GM21528 (cell line): ENCODE measurements at regions not wholly inside any gene's neighbourhood (a gene's known extent, or its start where the extent isn't known, plus 50 kb on each side); places are given as distances from the start of the nearest gene placed in this dataset.
"Not testable (repeated sequence)": the region's sequence is repeated elsewhere in the genome, so short reads cannot be mapped to it uniquely, and the experiment has no call there.

Source experiments
- ATAC-seq: cut with Tn5 transposase; IDR thresholded peaks from one replicate; pipeline ENCODE4 v1.9.1; 2021; ENCODE audit warnings: mild to moderate bottlenecking, moderate library complexity; ENCODE audit not compliant: unreplicated experiment, low FRiP score

DNA sequence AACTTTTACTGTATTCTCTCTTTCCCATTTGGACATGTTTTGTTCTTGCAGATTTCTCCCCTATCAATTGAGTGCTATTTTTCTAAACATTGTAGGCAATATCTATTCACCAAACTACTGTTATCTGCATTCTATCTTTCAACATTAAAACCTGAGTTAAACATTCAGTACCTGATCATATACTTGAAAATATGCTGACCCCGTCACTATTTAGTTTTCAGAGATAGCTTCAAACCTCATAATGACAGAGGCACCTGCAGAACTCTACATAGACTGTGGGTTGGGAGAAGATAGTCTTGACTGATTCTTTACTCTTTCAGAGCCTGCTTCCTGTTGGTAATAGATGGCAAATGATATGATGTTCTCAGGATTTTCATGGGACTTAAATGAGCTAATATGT lies 965.7 kb upstream of the GOT2 start:
- no peak for ATAC-seq

DNA sequence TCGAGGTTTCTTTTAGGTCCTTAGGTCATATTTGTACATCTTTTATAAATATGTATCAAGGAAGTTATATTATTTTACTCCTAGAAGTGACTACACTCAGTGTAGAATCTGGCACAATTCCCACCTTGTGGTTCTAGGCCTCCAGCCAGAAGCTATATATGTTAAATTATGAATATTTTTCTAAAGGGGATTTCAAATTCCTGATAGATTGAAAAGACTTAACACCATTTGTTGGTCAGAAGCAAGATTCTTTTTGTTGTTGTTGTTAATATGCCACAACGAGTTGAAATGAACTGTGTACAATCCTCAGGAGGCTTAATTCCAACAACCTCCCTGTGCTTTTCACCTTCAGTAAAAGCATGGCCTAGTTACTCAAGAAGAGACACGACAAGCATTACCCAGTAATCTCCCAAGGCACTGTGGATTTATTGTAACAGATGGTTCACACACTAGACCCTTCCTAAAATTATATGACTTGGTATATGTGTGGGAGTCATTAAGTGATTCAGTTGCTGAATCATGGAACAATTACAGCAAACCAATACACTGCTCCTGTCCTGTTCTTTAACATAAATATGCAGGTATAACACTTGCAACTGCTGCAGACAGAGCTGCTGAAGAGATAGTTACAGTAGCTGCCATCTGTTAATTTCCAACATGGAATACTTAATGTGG lies 964.4 kb upstream of the GOT2 start:
- ATAC-seq: no peak

DNA sequence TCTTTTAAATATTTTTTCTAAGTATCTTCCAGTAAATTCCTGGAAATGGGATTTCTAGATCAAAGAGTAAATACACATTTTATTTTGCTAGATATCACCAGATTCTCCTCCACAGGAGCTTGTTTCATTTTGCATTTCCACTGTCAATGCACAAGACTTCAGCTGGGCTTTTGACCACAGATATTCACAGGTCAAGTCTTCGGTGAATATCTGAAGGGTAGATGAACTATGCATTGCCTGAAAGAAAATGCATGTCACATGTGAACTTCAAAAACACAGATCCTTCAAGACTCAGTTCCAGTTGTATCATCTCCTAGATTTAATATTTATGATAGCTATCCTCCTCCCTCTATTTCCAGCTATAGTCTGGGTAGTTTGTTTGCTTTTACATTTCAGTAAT lies 963.6 kb upstream of the GOT2 start:
- ATAC-seq: no peak

DNA sequence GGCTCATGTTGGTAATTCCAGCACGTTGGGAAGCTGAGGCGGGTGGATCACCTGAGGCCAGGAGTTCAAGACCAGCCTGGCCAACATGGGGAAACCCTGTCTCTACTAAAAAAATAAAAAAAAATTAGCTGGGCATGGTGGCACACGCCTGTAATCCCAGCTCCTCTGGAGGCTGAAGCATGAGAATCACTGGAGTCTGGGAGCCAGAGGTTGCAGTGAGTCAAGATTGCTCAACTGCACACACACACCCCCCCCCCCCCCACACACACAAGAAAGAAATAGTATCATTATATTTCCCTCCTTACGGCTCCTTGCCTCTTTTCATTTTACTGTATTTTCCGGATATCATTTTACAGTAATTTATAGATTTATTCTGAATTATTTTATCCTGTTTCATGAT lies 963.1 kb upstream of the GOT2 start:
- ATAC-seq: no peak

GRCh38 chr16:59696495-59696894 lies 962.4 kb upstream of the GOT2 start:
- ATAC-seq: no peak

DNA sequence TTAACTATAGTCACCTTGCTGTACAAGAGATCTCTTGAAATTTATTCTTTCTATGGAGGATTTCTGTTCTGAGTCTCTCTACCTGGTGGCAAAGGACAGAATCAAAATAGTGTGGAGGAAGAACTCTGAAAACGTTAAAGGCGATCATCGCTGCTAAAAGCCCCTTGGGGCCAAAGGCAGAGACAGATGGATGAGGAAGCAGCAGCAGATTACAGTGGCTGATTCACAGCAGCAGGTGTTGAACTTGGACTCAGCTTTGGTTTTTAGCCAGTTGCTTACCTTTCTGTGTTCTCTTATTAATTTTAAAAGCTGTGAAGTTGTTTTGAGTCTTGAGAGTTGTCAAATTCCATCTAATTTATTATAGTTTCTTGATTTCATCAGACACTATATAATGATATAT lies 956.1 kb upstream of the GOT2 start:
- no peak for ATAC-seq

- ATAC-seq: no peak
These were observed 953.9 kb upstream of the GOT2 start for GRCh38 chr16:59688006-59688405.

DNA sequence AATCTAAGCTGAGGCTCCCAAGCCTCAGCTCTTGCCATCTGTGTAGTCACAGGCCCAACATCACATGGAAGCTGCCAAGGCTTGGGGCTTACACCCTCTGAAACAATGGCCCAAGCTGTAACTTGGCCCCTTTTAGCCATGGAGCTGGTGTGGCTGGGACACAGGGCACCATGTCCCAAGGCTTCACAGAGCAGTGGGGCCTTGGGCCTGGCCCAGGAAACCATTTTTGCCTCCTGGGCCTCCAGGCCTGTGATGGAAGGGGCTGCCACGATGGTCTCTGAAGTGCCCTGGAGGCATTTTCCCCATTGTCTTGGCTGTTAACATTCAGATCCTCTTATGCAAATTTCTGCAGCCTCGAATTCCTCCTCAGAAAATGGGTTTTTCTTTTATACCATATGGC lies 952.3 kb upstream of the GOT2 start:
- no peak for ATAC-seq

DNA sequence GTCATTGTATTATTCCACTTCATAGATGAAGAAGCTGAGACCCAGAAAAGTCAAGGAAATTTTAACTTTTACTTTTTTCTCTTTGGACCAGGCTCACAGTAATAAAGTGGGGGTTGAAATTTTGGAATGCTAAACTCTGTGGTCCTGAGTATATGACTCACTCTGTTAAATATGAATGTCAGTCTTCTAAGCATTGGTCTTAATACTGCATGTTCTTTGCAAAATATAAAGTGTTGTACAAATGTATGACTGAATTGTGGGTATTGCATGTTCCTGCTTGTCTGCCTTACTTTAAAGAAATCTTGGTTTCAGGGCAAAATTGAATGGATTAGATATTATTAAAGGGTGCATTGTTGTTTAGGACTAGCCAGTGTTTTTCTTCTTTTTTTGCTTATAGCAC lies 950.8 kb upstream of the GOT2 start:
- no peak for ATAC-seq

DNA sequence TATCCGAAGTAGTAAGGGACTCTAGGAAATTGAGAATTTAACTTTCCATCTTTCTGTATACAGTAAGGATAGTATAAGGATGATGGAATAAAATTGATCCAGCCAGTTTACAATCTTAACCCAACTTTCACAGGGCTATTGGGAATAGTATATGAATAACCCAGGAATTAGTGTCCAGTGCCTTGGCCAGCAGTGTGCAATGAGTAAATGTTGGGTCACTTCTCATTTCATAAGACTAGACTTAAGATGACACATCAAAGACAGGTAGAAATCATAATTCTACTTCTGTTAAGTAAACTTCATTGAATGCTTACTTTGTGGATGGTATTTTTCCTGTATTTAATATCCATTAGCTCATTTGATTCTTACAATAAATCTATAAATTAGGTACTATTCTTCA lies 949.6 kb upstream of the GOT2 start:
- ATAC-seq: no peak

GRCh38 chr16:59665618-59666220 lies 931.6 kb upstream of the GOT2 start:
- ATAC-seq: no peak

- no peak for ATAC-seq
These were observed 924.5 kb upstream of the GOT2 start for GRCh38 chr16:59658572-59658971.

- no peak for ATAC-seq
These were observed 920.9 kb upstream of the GOT2 start for GRCh38 chr16:59655031-59655430.

DNA sequence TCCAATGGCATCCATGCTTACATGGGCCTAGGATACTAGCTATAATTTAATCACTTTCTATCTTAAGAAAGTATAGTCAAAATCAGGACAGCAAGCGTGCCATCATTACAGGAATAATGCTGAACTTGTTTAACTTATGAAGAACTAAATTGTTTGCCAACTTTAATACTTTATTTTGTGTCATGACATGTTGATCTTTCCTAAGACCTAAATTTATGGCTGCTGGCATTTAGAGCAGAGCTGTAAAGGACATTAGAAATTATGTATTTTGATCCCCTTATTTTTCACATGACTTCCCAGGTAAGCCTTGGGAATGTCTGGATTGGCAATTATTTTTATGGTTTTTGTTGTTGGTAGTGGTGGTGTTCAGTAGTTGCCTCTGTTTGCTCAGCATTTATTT lies 920.3 kb upstream of the GOT2 start:
- ATAC-seq: no peak

DNA sequence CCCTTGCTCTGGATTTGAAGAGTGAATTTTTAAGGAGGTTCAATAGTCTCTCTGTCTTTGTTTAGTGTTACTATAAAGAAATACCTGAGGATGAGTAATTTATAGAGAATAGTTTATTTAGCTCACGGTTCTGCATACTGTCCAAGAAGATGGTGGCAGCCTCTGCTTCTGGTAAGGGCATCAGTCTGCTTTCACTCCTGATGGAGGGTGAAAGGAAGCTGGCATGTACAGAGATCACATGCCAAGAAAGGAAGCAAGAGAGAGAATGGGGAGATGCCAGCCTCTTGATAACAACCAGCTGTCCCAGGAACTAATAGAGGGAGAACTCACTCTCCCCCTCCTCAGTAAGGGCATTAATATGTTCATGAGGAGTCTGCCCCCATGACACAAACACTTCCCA lies 917.5 kb upstream of the GOT2 start:
- ATAC-seq: no peak

DNA sequence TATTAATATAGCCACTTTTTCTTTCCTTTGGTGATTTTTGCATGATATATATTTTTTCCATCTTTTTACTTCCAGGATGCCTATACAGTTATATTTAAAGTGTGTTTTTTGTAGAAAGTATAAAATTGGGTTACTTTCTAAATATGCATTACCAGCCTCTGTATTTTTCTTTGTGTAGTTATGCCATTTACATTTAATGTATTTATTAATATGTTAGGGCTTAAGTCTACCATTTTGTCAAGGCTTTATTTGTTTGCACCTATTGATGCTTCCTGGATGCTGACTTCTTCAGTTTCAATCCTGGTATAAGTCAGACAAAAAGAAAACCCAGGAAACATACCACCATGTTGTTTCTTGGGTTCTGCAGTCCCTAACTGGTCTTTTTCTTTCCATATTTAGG lies 911.1 kb upstream of the GOT2 start:
- ATAC-seq: no peak

GRCh38 chr16:59635674-59636073 lies 901.6 kb upstream of the GOT2 start:
- no peak for ATAC-seq

- ATAC-seq: no peak
These were observed 900.8 kb upstream of the GOT2 start for GRCh38 chr16:59634951-59635350.

DNA sequence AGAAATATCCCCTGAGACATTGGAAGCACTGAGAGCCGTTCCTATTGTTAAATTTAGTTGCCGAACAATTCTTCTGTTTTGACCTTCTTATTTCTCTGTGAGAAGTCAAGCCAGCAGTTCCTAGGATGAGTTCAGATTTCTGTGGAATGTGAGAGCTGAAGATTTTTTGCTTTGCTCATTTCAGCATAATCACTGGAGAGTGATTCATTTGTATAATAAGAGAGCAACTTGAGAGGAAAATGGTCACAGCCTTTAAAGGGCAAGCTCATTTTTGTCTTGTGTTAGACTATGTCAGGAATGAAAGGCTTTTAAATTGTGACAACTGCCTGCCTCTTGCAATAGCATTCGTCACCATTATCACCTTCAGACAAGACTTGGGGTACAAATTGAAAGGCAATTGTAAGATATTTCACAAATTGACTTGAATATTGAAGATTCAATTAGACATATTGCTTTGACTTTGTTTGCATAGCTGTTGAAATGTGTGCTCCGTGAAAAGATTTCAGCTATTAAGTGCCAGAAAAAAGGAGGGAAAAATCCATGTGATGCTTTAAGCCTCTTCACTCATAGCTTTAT lies 900.0 kb upstream of the GOT2 start:
- no peak for ATAC-seq

GRCh38 chr16:59632276-59632855 lies 898.2 kb upstream of the GOT2 start:
- ATAC-seq: no peak

GRCh38 chr16:59624381-59624780 lies 890.3 kb upstream of the GOT2 start:
- not testable (repeated sequence) for ATAC-seq
